ENCODE measurements at regions not wholly inside any gene's neighbourhood (a gene's known extent, or its start where the extent isn't known, plus 50 kb on each side); places are given as distances from the start of the nearest gene placed in this dataset.

DNA sequence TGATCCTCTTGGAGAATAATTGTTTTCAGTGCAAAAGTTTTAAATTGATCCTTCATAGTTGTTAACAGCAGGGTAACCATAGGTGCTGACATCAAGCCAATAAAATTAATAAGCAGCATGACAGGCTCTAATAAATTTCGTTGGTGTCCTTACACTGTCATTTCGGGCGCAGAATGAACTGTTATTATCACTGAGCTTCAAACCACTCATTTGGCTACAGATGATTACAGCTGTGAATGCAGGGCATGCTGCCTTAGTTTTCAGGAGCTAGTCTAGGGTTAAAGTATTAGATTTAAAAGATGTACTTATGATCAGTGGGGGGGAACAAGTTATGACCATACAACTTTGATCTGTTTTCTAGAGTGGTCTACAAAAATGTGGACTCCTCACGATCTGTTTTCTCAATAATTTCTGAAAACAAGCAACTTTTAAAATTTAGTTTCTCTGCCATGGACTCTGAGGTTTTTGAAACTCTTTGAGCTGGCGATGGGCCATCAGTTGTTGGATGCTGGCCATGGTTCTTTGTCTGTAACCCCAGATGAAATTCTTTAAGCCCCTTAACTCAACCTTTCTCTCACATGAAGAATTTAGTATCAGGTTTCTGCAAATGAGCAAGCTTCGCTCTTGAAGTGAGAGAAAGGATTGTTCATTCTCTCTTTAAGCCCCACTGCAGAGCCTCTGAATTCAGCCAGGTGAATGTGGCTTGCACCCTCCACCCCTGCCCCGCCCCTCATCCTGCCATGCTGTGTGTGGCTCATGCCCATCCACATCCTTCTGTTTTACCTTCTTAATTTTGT lies 99.1 kb upstream of the MTHFD1L start:
- intact Hi-C loops (cut with micrococcal nuclease; ENCODE audit: unreplicated experiment) = no loop called here
- Histone ChIP-seq H3K36me3 (replicated peaks in 1 of 2; ENCODE audit: control insufficient read depth in 1 of 2, insufficient read depth in 2 of 2, low read length in 2 of 2) (no peaks in the 10 kb centered on the region), H3K4me3 (replicated peaks in 1 of 3; ENCODE audit: insufficient read depth in 1 of 3, low read depth in 2 of 3, low read length in 3 of 3) (no peak overlapping the region), H4K20me1 (ENCODE audit: insufficient read depth, low read length) (no peaks in the 10 kb centered on the region), H3K4me2 (ENCODE audit: low read depth, low read length) (no peak overlapping the region), H3K9ac (ENCODE audit: insufficient read depth, low read depth, low read length) (no peak overlapping the region), H3K4me1 (ENCODE audit: insufficient read depth, low read length) (no peaks in the 10 kb centered on the region), H3K27ac (ENCODE audit: extremely low read length, insufficient read depth, low read length) (no peak overlapping the region), H3K79me2 (ENCODE audit: insufficient read depth, low read length) (no peaks in the 10 kb centered on the region), H3K9me3 (ENCODE audit: low read length) (no peaks in the 10 kb centered on the region), H3K27me3 (ENCODE audit: control insufficient read depth in 1 of 2, insufficient read depth in 2 of 2, low read length in 2 of 2) (no peaks in the 10 kb centered on the region; a peak in 1 of 5 replicates), H2AFZ (ENCODE audit: low read length) (no peak overlapping the region)
- DNase-seq (ENCODE audit: low spot score) = no peak
- 27% methylated on average over 7 of the region's 7 CpGs for WGBS (ENCODE audit: low lambda C conversion rate)
- no peak for TF ChIP-seq HOXA3 (CRISPR knock-in tag; IDR thresholded peaks at IDR 0.05)
- TF ChIP-seq, protein P1, sequence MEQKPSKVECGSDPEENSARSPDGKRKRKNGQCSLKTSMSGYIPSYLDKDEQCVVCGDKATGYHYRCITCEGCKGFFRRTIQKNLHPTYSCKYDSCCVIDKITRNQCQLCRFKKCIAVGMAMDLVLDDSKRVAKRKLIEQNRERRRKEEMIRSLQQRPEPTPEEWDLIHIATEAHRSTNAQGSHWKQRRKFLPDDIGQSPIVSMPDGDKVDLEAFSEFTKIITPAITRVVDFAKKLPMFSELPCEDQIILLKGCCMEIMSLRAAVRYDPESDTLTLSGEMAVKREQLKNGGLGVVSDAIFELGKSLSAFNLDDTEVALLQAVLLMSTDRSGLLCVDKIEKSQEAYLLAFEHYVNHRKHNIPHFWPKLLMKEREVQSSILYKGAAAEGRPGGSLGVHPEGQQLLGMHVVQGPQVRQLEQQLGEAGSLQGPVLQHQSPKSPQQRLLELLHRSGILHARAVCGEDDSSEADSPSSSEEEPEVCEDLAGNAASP (CRISPR knock-in tag; IDR thresholded peaks at IDR 0.05; ENCODE audit: borderline replicate concordance) = no peak
- no peak for TF ChIP-seq BCL6 (CRISPR knock-in tag; IDR thresholded peaks at IDR 0.05)
- TF ChIP-seq, protein P2, sequence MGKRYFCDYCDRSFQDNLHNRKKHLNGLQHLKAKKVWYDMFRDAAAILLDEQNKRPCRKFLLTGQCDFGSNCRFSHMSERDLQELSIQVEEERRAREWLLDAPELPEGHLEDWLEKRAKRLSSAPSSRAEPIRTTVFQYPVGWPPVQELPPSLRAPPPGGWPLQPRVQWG (CRISPR knock-in tag; IDR thresholded peaks at IDR 0.05; ENCODE audit: borderline replicate concordance, low read depth) = no peak
- no peak for TF ChIP-seq FOXK2 (IDR thresholded peaks at IDR 0.05)
- no peak for FAIRE-seq
- no peak for ATAC-seq
- ChIA-PET CTCF (ENCODE audit: low intra/inter-chr PET ratio, low total read pairs) (no interaction called here), POLR2A (no interaction called here)
- BruUV-seq (replicated peaks) = no TSS peak
- in situ Hi-C loops (cut with HindIII; ENCODE audit: extremely low pct_ligation_motif_present, low pct_unique_long_range_greater_than_20kb) = no loop called here

DNA sequence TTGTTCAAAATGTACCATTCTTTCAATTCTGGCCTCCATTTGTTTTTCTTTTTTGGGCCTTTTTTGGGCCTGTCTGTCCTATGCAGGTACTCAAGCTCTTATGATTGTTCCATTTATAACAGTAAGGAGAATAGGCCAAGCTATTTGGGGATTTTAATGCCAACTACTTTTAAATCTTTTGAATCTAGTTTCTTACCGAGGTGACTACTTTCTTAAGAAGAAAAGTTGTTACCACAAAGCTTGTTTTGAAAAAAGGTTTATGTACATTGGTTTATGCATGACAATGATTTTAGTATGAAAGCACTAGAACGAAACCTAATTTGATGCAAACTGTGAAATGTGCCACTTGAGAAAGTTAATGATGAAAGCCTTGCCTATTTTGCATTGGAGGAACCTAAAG lies 98.3 kb upstream of the MTHFD1L start:
- no peak for ATAC-seq
- no peak overlapping the region for H2AFZ ChIP-seq (ENCODE audit: low read length)
- intact Hi-C loops (cut with micrococcal nuclease; ENCODE audit: unreplicated experiment) = no loop called here
- H3K79me2 ChIP-seq (ENCODE audit: insufficient read depth, low read length) = no peaks in the 10 kb centered on the region
- no peak overlapping the region for H3K4me3 ChIP-seq (replicated peaks in 1 of 3; ENCODE audit: insufficient read depth in 1 of 3, low read depth in 2 of 3, low read length in 3 of 3)
- no TSS peak for BruUV-seq (replicated peaks)
- POLR2A ChIA-PET = no interaction called here
- in situ Hi-C loops (cut with HindIII; ENCODE audit: extremely low pct_ligation_motif_present, low pct_unique_long_range_greater_than_20kb) = no loop called here
- no peak overlapping the region for H3K4me2 ChIP-seq (ENCODE audit: low read depth, low read length)
- no peaks in the 10 kb centered on the region for H3K36me3 ChIP-seq (replicated peaks in 1 of 2; ENCODE audit: control insufficient read depth in 1 of 2, insufficient read depth in 2 of 2, low read length in 2 of 2)
- FAIRE-seq = no peak
- 37% methylated on average over 2 of the region's 2 CpGs for WGBS (ENCODE audit: low lambda C conversion rate)
- H3K27ac ChIP-seq (ENCODE audit: extremely low read length, insufficient read depth, low read length) = no peak overlapping the region
- H3K9ac ChIP-seq (ENCODE audit: insufficient read depth, low read depth, low read length) = no peak overlapping the region
- CTCF ChIA-PET (ENCODE audit: low intra/inter-chr PET ratio, low total read pairs) = no interaction called here
- no peak for DNase-seq (ENCODE audit: low spot score)
- H3K9me3 ChIP-seq (ENCODE audit: low read length) = no peaks in the 10 kb centered on the region
- no peaks in the 10 kb centered on the region; a peak in 1 of 5 replicates for H3K27me3 ChIP-seq (ENCODE audit: control insufficient read depth in 1 of 2, insufficient read depth in 2 of 2, low read length in 2 of 2)
- no peaks in the 10 kb centered on the region for H4K20me1 ChIP-seq (ENCODE audit: insufficient read depth, low read length)
- H3K4me1 ChIP-seq (ENCODE audit: insufficient read depth, low read length) = no peaks in the 10 kb centered on the region
- TF ChIP-seq, protein P3, sequence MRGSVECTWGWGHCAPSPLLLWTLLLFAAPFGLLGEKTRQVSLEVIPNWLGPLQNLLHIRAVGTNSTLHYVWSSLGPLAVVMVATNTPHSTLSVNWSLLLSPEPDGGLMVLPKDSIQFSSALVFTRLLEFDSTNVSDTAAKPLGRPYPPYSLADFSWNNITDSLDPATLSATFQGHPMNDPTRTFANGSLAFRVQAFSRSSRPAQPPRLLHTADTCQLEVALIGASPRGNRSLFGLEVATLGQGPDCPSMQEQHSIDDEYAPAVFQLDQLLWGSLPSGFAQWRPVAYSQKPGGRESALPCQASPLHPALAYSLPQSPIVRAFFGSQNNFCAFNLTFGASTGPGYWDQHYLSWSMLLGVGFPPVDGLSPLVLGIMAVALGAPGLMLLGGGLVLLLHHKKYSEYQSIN (CRISPR knock-in tag; IDR thresholded peaks at IDR 0.05; ENCODE audit: borderline replicate concordance) = no peak
- TF ChIP-seq SMYD3 (CRISPR knock-in tag; IDR thresholded peaks at IDR 0.05) = no peak
- TF ChIP-seq LCORL (IDR thresholded peaks at IDR 0.05) = no peak
- no peak for TF ChIP-seq LCORL (CRISPR knock-in tag; IDR thresholded peaks at IDR 0.05)
- no peak for TF ChIP-seq TRIM24 (CRISPR knock-in tag; IDR thresholded peaks at IDR 0.05)
- TF ChIP-seq ZNF101 (CRISPR knock-in tag; IDR thresholded peaks at IDR 0.05; ENCODE audit: borderline replicate concordance, low read depth) = no peak
- TF ChIP-seq ASH2L (IDR thresholded peaks at IDR 0.05; ENCODE audit: insufficient read length, low read depth, low read length) = no peak
- TF ChIP-seq, protein P4, sequence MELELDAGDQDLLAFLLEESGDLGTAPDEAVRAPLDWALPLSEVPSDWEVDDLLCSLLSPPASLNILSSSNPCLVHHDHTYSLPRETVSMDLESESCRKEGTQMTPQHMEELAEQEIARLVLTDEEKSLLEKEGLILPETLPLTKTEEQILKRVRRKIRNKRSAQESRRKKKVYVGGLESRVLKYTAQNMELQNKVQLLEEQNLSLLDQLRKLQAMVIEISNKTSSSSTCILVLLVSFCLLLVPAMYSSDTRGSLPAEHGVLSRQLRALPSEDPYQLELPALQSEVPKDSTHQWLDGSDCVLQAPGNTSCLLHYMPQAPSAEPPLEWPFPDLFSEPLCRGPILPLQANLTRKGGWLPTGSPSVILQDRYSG (CRISPR knock-in tag; IDR thresholded peaks at IDR 0.05) = no peak
- TF ChIP-seq ZFAT (CRISPR knock-in tag; conservative IDR thresholded peaks at IDR 0.05) = no peak
- TF ChIP-seq ZNF260 (CRISPR knock-in tag; IDR thresholded peaks at IDR 0.05; ENCODE audit: borderline replicate concordance, low read depth) = no peak

Measured in HepG2 (cell line).